ENCODE measurements at regions not wholly inside any gene's neighbourhood (a gene's known extent, or its start where the extent isn't known, plus 50 kb on each side); places are given as distances from the start of the nearest gene placed in this dataset.
"Not testable (repeated sequence)": the region's sequence is repeated elsewhere in the genome, so short reads cannot be mapped to it uniquely, and the experiment has no call there.

DNA sequence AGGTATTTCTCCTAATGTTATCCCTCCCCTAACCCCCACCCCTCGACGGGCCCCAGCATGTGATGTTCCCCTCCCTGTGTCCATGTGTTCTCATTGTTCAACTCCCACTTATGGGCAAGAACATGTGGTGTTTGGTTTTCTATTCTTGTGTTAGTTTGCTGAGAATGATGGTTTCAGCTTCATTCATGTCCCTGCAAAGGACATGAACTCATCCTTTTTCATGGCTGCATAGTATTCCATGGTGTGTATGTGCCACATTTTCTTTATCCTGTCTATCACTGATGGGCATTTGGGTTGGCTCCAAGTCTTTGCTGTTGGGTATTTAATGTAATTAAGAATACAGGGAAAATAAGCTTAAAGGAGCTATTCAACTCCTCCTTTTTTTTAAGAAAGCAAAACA lies 1030.4 kb downstream of the PCDH7 start:
- H3K4me1 Mint-ChIP-seq, H3K27ac Mint-ChIP-seq, H3K27me3 Mint-ChIP-seq, DNase-seq, ATAC-seq, H3K4me3 Mint-ChIP-seq: not testable (repeated sequence)
- peaks cover 8 to 11% of the 10 kb centered on the region in 2 donors for H3K9me3 Mint-ChIP-seq

DNA sequence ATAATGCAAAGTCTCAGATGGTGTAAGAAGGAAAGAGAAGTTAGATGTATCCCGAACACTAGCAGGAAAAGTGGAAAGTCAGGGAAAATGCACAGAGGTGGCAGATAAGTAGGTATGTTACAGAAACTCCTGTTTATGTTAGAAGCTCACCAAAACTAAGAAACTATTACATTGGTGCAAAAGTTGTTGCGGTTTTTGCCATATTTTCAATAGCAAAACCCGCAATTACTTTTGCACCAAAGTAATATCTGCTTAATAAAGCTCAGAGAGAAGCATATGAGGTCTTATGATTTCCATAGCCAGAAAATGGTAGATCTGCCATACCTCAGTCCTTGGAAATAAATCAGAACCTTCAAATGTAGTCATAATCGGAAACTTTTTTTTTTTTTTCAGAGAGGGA lies 1035.6 kb downstream of the PCDH7 start:
- Mint-ChIP-seq H3K4me3 (no peak overlapping the region), H3K4me1 (no peaks in the 10 kb centered on the region), H3K27me3 (no peaks in the 10 kb centered on the region), H3K27ac (no peak overlapping the region), H3K9me3 (peaks cover 5 to 27% of the 10 kb centered on the region in 2 donors)
- no peak for ATAC-seq
- no peak for DNase-seq

DNA sequence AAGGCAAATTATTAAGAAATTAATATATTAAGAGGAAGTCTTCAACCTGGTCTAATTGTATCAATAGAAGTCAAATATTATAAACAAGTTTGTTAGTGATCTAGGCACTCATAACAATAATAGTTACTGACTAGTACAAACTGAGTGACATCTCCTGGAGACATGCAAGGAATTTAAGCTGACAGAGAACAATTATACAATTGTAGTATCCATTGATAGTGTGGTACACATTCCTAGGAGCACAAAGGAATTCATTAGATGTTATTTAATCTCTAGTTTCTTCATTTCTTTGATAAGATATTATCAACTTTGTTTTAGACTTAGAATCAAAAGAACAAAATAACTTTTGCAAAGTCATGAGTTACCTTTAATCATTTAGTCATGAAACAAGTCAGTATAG lies 1048.6 kb downstream of the PCDH7 start:
- Mint-ChIP-seq H3K27me3 (no peaks in the 10 kb centered on the region), H3K9me3 (peaks cover 11 to 19% of the 10 kb centered on the region in 2 donors), H3K27ac (no peak overlapping the region), H3K4me1 (no peaks in the 10 kb centered on the region), H3K4me3 (no peak overlapping the region)
- ATAC-seq, result no peak
- no peak for DNase-seq

DNA sequence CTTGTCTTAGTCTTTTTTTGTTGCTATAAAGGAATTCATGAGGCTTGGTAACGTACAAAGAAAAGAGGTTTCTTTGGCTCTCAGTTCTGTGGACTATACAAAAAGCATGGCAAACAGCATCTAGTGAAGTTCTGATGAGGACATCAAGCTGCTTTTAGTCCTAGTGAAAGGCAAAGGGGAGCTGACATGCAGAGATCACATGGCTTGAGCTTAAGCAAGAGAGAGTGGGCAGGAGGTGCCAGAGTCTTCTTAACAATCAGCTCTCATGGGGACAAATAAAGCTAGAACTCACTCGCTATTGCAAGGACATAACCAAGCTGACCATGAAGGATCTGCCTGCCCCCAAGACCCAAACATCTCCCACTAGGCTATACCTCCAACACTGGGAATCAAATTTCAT lies 1063.1 kb downstream of the PCDH7 start:
- DNase-seq, result no peak
- Mint-ChIP-seq H3K9me3 (peaks cover 7 to 12% of the 10 kb centered on the region in 2 donors), H3K4me3 (no peak overlapping the region), H3K4me1 (no peaks in the 10 kb centered on the region), H3K27me3 (no peaks in the 10 kb centered on the region), H3K27ac (no peak overlapping the region)
- no peak for ATAC-seq

DNA sequence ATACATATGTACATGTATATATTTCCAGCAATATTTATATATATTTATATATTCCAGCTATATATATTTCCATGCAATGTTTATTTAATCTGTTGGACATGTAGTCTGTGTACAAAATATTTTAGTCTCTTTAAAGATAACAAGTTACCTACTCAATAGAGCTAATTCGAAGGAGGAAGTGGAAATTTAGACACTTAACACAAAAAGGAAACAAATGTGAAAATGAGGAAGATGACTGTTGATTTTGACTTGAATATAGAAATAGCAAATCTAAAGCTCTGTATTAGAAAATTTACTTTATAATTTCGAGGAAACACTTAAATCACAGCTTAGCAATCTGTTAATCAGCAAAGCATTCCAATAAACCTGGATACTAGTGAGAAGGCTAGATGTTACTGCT lies 1064.4 kb downstream of the PCDH7 start:
- no peaks in the 10 kb centered on the region for H3K4me1 Mint-ChIP-seq
- H3K9me3 Mint-ChIP-seq, result peaks cover 7 to 12% of the 10 kb centered on the region in 2 donors
- DNase-seq, result no peak
- no peaks in the 10 kb centered on the region for H3K27me3 Mint-ChIP-seq
- no peak overlapping the region for H3K4me3 Mint-ChIP-seq
- no peak for ATAC-seq
- no peak overlapping the region for H3K27ac Mint-ChIP-seq

DNA sequence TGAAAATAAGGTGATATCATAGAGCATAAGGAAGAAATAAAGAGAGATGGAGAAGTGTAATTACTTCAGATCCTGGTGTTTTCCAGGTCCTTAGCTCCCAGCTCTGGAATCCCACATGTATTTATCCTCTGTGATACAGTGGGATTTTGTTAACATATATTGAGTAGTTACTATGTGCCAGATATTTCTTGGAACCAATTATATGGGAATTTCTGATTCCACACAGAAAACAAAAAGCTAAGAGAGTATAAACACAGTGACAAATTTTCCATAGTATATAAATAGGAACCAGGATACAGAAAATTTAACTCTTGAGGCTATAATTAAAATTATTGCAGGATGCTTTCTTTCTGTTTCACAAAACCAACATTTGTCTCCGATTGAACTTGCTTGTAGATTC lies 1067.5 kb downstream of the PCDH7 start:
- Mint-ChIP-seq H3K4me3 (no peak overlapping the region), H3K9me3 (peaks cover 4 to 10% of the 10 kb centered on the region in 2 donors), H3K27me3 (no peaks in the 10 kb centered on the region), H3K27ac (no peak overlapping the region), H3K4me1 (no peaks in the 10 kb centered on the region)
- no peak for ATAC-seq
- no peak for DNase-seq

DNA sequence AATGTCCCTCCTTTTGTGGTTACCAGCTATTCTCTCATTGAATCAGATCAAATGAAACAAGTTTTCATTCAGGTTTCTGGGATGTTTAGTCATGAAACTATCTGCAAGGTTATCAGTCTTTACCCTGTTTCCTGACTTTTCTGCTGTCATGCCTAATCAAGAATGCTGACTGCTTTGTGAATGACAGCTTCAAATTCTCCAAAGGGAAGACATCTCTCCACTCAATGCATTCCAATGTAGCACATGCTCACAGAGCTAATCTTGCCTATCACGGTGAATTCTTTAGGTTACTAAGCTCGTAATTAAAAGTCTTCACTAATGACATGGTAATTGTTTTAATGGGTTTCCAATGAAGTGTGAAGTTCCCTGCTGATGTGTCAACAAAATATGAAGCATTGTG lies 1068.5 kb downstream of the PCDH7 start:
- Mint-ChIP-seq H3K4me3 (no peak overlapping the region), H3K9me3 (peaks cover 0 to 8% of the 10 kb centered on the region in 2 donors), H3K27ac (no peak overlapping the region), H3K27me3 (no peaks in the 10 kb centered on the region), H3K4me1 (no peaks in the 10 kb centered on the region)
- DNase-seq (no peak), ATAC-seq (no peak)

DNA sequence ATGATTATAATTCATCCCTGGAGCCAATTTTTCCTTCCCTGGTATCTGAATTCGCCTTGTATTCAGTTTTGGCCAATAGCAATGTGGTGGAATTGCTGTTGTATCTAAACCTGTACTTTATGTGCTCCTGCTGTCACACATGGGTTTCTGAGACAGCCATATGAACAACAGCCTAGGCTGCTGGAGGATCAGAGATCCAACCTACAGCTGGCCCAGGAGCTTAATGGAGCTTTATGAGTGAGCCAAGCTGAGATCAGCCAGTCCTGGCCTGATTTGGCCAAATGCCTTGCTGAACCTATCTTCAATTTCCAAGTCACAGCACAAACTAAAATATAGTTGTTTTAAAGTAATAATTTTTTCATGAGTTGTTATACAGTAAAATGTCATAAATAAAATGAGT lies 1071.5 kb downstream of the PCDH7 start:
- no peaks in the 10 kb centered on the region for H3K27me3 Mint-ChIP-seq
- H3K27ac Mint-ChIP-seq, result no peak overlapping the region

DNA sequence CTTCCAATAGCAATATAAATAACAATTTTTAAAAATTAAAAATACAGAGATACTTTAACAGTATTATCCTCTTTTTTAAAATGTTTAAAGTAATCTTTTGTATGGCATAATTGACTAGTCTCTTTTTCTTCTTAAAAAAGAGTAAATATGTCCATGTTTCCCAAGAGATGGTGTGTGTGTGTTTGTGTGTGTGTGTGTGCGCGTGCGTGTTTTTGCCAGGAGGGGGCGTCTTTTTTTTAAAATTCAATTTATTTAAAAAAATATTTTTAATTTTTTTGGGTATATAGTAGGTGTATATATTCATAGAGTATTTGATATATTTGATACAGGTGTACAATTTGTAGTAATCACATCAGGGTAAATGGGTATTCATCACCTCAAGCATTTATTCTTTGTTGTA lies 1073.7 kb downstream of the PCDH7 start:
- no peak overlapping the region for H3K4me3 Mint-ChIP-seq
- no peak for ATAC-seq

More for the DNA sequence above, 1071.5 kb downstream of the PCDH7 start:
- Mint-ChIP-seq H3K4me3 (no peak overlapping the region), H3K9me3 (peaks cover 0 to 12% of the 10 kb centered on the region in 2 donors), H3K4me1 (no peaks in the 10 kb centered on the region)
- DNase-seq (no peak), ATAC-seq (no peak)

DNA sequence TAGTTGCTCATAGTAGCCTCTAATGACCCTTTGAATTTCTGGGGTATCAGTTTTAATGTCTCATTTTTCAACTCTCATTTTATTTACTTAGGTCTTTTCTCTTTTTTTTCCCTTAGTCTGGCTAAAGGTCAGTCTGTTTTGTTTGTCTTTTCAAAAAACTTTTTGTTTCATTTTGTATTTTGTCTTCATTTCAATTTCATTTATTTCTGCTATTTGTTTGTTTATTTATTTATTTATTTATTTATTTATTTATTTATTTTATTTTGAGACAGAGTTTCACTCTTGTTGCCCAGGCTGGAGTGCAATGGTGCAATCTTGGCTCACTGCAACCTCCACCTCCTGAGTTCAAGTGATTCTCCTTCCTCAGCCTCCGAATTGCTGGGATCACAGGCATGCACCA lies 1076.9 kb downstream of the PCDH7 start:
- H3K27me3 Mint-ChIP-seq, H3K4me3 Mint-ChIP-seq, ATAC-seq, H3K27ac Mint-ChIP-seq, H3K4me1 Mint-ChIP-seq, DNase-seq: not testable (repeated sequence)
- H3K9me3 Mint-ChIP-seq, result peaks cover 19 to 22% of the 10 kb centered on the region in 2 donors

More for the DNA sequence above, 1073.7 kb downstream of the PCDH7 start:
- peaks cover 4 to 7% of the 10 kb centered on the region in 2 donors for H3K9me3 Mint-ChIP-seq
- H3K4me1 Mint-ChIP-seq, result no peaks in the 10 kb centered on the region
- no peak for DNase-seq
- no peak overlapping the region for H3K27ac Mint-ChIP-seq
- H3K27me3 Mint-ChIP-seq, result no peaks in the 10 kb centered on the region

DNA sequence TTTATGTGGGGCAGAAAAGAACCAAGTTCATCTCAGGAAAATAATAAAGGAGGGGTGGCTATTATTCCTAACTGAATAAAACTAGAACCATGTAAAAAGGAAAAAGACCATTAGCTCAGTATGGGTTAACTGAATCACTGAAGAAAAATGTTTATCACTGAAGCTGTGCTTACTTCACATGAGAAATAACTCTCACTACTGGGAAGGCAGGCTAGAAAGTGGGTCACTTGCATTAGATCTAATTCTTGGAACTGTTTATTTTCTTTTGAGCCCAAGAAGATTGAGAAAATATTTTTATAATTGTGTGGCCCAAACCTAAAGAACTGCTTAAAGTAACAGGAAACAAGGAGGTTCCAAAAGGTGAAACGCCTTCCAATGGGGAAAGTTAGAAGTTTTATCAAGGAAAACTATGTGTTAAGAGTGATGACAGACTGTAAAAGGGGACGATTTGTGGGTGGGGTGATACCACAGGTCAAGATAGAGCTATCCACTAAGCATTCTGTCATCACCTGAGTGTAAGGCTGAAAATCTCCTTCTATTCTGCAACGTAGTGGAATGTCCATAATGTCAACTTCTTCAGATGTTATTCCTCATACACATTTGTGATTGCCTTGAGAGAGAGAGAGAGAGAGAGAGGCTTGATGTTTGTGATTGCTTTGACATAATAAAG lies 1083.5 kb downstream of the PCDH7 start:
- Mint-ChIP-seq H3K4me3 (no peak overlapping the region), H3K4me1 (no peaks in the 10 kb centered on the region), H3K27ac (peak overlapping the region in 1 of 2 donors; percentile 55), H3K27me3 (no peaks in the 10 kb centered on the region), H3K9me3 (peaks cover 14 to 23% of the 10 kb centered on the region in 2 donors)
- ATAC-seq (no peak), DNase-seq (no peak)

DNA sequence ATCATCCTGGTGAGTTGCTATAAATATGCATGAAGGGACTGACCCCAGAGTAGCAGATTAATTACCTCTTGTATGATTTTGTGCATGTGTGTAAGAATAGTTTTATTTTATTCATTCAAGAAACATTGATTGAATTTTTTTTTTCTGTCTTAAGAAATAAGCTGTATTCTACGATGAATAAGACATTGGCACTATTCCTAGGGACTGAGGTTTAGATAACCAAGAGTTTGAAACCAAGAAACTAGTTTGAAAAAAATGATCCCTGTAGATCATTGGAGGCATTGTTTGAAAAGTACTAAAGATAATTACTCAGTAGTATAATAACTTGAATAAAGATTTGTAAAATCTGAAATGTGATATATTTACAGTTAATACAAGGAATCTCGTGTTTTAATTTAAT lies 1086.9 kb downstream of the PCDH7 start:
- no peak for DNase-seq
- no peaks in the 10 kb centered on the region for H3K4me1 Mint-ChIP-seq
- ATAC-seq, result no peak
- H3K4me3 Mint-ChIP-seq, result no peak overlapping the region
- no peak overlapping the region for H3K27ac Mint-ChIP-seq
- peaks cover 0 to 6% of the 10 kb centered on the region in 2 donors for H3K9me3 Mint-ChIP-seq
- H3K27me3 Mint-ChIP-seq, result no peaks in the 10 kb centered on the region

DNA sequence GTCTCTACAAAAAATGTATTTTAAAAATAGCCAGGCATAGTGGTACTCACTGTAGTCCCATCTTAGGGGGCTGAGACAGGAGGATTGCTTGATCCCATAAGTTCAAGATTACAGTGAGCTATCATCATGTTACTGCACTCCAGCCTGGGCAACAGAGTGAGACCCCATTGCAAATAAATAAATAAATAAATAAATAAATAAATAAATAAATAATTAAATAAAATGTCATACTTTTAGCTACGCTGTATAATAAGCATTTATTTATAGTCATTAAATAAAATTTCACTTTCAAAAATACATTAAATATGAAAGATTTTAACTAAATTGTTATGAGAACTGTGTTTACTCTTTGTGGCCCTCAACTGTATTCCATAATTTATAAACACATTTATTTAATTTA lies 1124.2 kb downstream of the PCDH7 start:
- Mint-ChIP-seq H3K9me3 (peaks cover 7 to 8% of the 10 kb centered on the region in 2 donors), H3K27me3 (no peaks in the 10 kb centered on the region), H3K4me3 (no peak overlapping the region), H3K4me1 (no peaks in the 10 kb centered on the region), H3K27ac (no peak overlapping the region)
- ATAC-seq (no peak), DNase-seq (no peak)

DNA sequence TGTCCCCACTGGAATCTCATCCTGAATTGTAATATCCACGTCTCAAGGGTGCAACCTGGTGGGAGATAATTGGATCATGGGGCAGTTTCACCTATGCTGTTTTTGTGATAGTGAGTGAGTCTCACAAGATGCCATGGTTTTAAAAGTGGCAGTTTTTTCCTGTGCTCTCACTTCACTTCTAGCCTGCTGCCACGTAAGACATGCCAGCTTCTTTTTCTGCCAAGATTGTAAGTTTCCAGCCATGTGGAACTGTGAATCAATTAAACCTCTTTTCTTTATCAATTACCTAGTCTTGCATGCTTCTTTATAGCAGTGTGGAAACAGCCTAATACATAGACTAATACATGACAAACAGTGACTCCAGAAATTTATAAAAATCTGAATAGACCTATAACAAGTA lies 1131.8 kb downstream of the PCDH7 start:
- no peaks in the 10 kb centered on the region for H3K4me1 Mint-ChIP-seq
- no peak overlapping the region for H3K27ac Mint-ChIP-seq
- no peak overlapping the region for H3K4me3 Mint-ChIP-seq
- ATAC-seq (no peak), DNase-seq (no peak)
- H3K27me3 Mint-ChIP-seq, result no peaks in the 10 kb centered on the region
- H3K9me3 Mint-ChIP-seq, result peaks cover 5 to 8% of the 10 kb centered on the region in 2 donors

DNA sequence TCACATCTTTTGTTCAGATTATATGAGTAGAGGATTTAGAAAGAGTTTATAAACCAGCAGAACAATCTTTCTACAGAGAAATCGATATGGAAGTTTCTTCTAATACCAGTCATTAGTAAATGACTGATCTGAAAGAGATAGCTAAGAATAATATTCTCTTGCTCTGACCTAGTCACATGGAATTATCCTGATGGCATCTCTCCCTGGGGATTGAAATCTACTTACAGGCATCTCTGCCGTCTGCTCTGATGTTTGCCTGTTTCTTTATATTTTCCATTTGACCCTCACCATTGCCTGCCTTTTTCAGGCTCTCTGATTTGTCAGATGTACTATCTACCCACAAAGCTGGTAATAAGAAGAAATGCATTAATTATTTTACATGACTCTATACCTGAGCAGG lies 1157.3 kb downstream of the PCDH7 start:
- no peak for DNase-seq
- Mint-ChIP-seq H3K27me3 (no peaks in the 10 kb centered on the region), H3K4me3 (no peak overlapping the region), H3K4me1 (no peaks in the 10 kb centered on the region), H3K27ac (no peak overlapping the region), H3K9me3 (peaks cover 0 to 4% of the 10 kb centered on the region in 2 donors)
- no peak for ATAC-seq

DNA sequence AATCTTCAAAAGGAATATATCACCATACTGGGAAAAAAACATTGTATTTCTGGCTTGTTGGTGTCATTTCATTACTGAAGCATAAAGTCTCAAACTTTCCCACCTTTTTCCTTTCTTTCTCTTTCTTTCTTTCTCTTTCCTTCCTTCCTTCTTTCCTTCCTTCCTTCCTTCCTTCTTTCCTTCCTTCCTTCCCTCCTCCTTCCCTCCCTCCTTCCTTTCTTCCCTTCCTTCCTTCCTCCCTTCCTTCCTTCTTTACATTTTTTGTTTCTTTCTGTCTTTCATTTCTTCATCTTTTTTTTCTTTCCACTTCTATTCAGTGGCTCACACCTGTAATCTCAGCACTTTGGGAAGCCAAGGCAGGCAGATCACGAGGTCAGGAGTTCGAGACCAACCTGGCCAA lies 1160.7 kb downstream of the PCDH7 start:
- H3K4me3 Mint-ChIP-seq, DNase-seq, H3K4me1 Mint-ChIP-seq, H3K27ac Mint-ChIP-seq, H3K9me3 Mint-ChIP-seq, H3K27me3 Mint-ChIP-seq, ATAC-seq: not testable (repeated sequence)

DNA sequence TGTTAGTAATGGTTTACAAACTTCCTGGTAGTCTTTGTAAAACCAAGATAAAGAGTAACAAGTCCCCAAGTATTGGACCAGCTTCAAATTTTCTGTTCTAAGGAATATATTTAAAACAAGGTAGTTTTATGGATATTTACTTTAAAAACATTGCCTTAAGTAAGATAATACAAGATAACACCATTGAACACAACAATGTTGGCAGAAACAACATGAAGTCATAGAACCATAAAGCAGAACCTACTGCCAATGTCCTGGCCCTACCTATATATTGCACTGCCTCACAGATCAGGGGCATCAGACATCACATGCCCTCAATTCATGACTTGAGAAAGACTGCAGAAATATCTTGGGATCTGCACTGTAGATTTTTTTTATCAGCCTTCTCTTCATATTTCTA lies 1176.2 kb downstream of the PCDH7 start:
- ATAC-seq (no peak), DNase-seq (no peak)
- no peak overlapping the region for H3K27ac Mint-ChIP-seq
- H3K4me1 Mint-ChIP-seq, result no peaks in the 10 kb centered on the region
- H3K4me3 Mint-ChIP-seq, result no peak overlapping the region
- no peaks in the 10 kb centered on the region for H3K27me3 Mint-ChIP-seq
- no peaks in the 10 kb centered on the region for H3K9me3 Mint-ChIP-seq

Data from stimulated activated naive CD8-positive, alpha-beta T cell treated with anti-CD3 and anti-CD28 coated beads, Interleukin-15, amount 100 ng/mL, for 72 hours (primary cell).